HG03139 (cell line): ENCODE measurements at regions not wholly inside any gene's neighbourhood (a gene's known extent, or its start where the extent isn't known, plus 50 kb on each side); places are given as distances from the start of the nearest gene placed in this dataset.

Experiments
- ATAC-seq: cut with Tn5 transposase; IDR thresholded peaks from one replicate; pipeline ENCODE4 v1.9.1; 2021; ENCODE audit not compliant: unreplicated experiment

- no peak for ATAC-seq
Observed at GRCh38 chr2:7281231-7282201, 364.3 kb downstream of the RNF144A start.

GRCh38 chr2:7286120-7286519, 368.9 kb downstream of the RNF144A start:
- no peak for ATAC-seq

- no peak for ATAC-seq
Observed at GRCh38 chr2:7288484-7288883, 371.3 kb downstream of the RNF144A start.

GRCh38 chr2:7289697-7290096, 372.5 kb downstream of the RNF144A start:
- no peak for ATAC-seq

GRCh38 chr2:7292154-7292691, 375.0 kb downstream of the RNF144A start:
- no peak for ATAC-seq

GRCh38 chr2:7309582-7309981, 392.4 kb downstream of the RNF144A start:
- ATAC-seq = no peak

GRCh38 chr2:7324706-7325105, 407.5 kb downstream of the RNF144A start:
- no peak for ATAC-seq

GRCh38 chr2:7325186-7325585, 408.0 kb downstream of the RNF144A start:
- no peak for ATAC-seq

GRCh38 chr2:7329465-7329864, 412.3 kb downstream of the RNF144A start:
- ATAC-seq = no peak

GRCh38 chr2:7333189-7333765, 416.1 kb downstream of the RNF144A start:
- ATAC-seq = no peak

GRCh38 chr2:7333960-7334493, 416.8 kb downstream of the RNF144A start:
- ATAC-seq = no peak

- no peak for ATAC-seq
Observed at GRCh38 chr2:7338961-7339360, 421.7 kb downstream of the RNF144A start.

- no peak for ATAC-seq
Observed at GRCh38 chr2:7346336-7346735, 429.1 kb downstream of the RNF144A start.

- no peak for ATAC-seq
Observed at GRCh38 chr2:7348761-7349160, 431.5 kb downstream of the RNF144A start.

GRCh38 chr2:7352191-7352590, 435.0 kb downstream of the RNF144A start:
- no peak for ATAC-seq

GRCh38 chr2:7353571-7353970, 436.4 kb downstream of the RNF144A start:
- no peak for ATAC-seq

GRCh38 chr2:7355781-7356180, 438.6 kb downstream of the RNF144A start:
- no peak for ATAC-seq

GRCh38 chr2:7356909-7357584, 439.8 kb downstream of the RNF144A start:
- ATAC-seq = no peak

- ATAC-seq = no peak
Observed at GRCh38 chr2:7357993-7358392, 440.8 kb downstream of the RNF144A start.

- no peak for ATAC-seq
Observed at GRCh38 chr2:7358865-7359447, 441.7 kb downstream of the RNF144A start.

- no peak for ATAC-seq
Observed at GRCh38 chr2:7363906-7364305, 446.7 kb downstream of the RNF144A start.
